GM11168 (cell line): ENCODE measurements at regions not wholly inside any gene's neighbourhood (a gene's known extent, or its start where the extent isn't known, plus 50 kb on each side); places are given as distances from the start of the nearest gene placed in this dataset.
"Not testable (repeated sequence)": the region's sequence is repeated elsewhere in the genome, so short reads cannot be mapped to it uniquely, and the experiment has no call there.

ENCODE experiments used
- in situ Hi-C: fragments of 300-500 bp; cut with MboI; formaldehyde crosslinking; loops from one replicate; pipeline ENCODE4 v1.12.0; 2022; ENCODE audit warnings: low sequenced_read_pairs; ENCODE audit not compliant: unreplicated experiment

GRCh38 chr2:95654897-95655296, 63.1 kb downstream of the TRIM43 start:
- in situ Hi-C loops, result loop anchor here (10.0 kb wide), 1 partner anchor 230 kb away; no protein-coding TSS in a partner anchor

GRCh38 chr2:95656553-95656952, 64.8 kb downstream of the TRIM43 start:
- in situ Hi-C loops, result loop anchor here (10.0 kb wide), 1 partner anchor 232 kb away; no protein-coding TSS in a partner anchor

GRCh38 chr2:95657937-95658336, 66.1 kb downstream of the TRIM43 start:
- in situ Hi-C loops, result loop anchor here (10.0 kb wide), 1 partner anchor 233 kb away; no protein-coding TSS in a partner anchor

- in situ Hi-C loops, result not testable (repeated sequence)
Observed at GRCh38 chr2:95660766-95661562, 69.2 kb downstream of the TRIM43 start.

GRCh38 chr2:95663471-95664441, 72.0 kb downstream of the TRIM43 start:
- in situ Hi-C loops, result not testable (repeated sequence)

GRCh38 chr2:95666636-95667035, 74.8 kb downstream of the TRIM43 start:
- in situ Hi-C loops, result not testable (repeated sequence)

- in situ Hi-C loops, result no loop called here
Observed at GRCh38 chr2:95667480-95667879, 75.7 kb downstream of the TRIM43 start.

GRCh38 chr2:95668934-95669333, 77.1 kb downstream of the TRIM43 start:
- in situ Hi-C loops, result not testable (repeated sequence)

- in situ Hi-C loops, result no loop called here
Observed at GRCh38 chr2:95669441-95669991, 77.7 kb downstream of the TRIM43 start.

GRCh38 chr2:95670167-95670566, 78.4 kb downstream of the TRIM43 start:
- in situ Hi-C loops, result no loop called here

- in situ Hi-C loops, result no loop called here
Observed at GRCh38 chr2:95670686-95671085, 78.9 kb downstream of the TRIM43 start.

- in situ Hi-C loops, result not testable (repeated sequence)
Observed at GRCh38 chr2:95671171-95671570, 79.4 kb downstream of the TRIM43 start.

- in situ Hi-C loops, result not testable (repeated sequence)
Observed at GRCh38 chr2:95671992-95672391, 80.2 kb downstream of the TRIM43 start.

GRCh38 chr2:95672500-95672899, 80.7 kb downstream of the TRIM43 start:
- in situ Hi-C loops, result not testable (repeated sequence)

GRCh38 chr2:95674186-95674585, 82.4 kb downstream of the TRIM43 start:
- in situ Hi-C loops, result no loop called here

- in situ Hi-C loops, result not testable (repeated sequence)
Observed at GRCh38 chr2:95676573-95676972, 84.8 kb downstream of the TRIM43 start.

GRCh38 chr2:95677346-95677745, 85.5 kb downstream of the TRIM43 start:
- in situ Hi-C loops, result no loop called here

- in situ Hi-C loops, result not testable (repeated sequence)
Observed at GRCh38 chr2:95677833-95678232, 86.0 kb downstream of the TRIM43 start.

- in situ Hi-C loops, result not testable (repeated sequence)
Observed at GRCh38 chr2:95681158-95681557, 89.4 kb downstream of the TRIM43 start.

- in situ Hi-C loops, result not testable (repeated sequence)
Observed at GRCh38 chr2:95681589-95682081, 89.8 kb downstream of the TRIM43 start.
